Inflammatory macrophage treated with lipopolysaccharide for 1 hour (primary cell): ENCODE measurements at regions not wholly inside any gene's neighbourhood (a gene's known extent, or its start where the extent isn't known, plus 50 kb on each side); places are given as distances from the start of the nearest gene placed in this dataset.
"Not testable (repeated sequence)": the region's sequence is repeated elsewhere in the genome, so short reads cannot be mapped to it uniquely, and the experiment has no call there.

Source experiments
- DNase-seq, 2 donors: peaks; one replicate each; pipeline ENCODE4 v3.0.0-alpha.2; 2020 to 2022

DNA sequence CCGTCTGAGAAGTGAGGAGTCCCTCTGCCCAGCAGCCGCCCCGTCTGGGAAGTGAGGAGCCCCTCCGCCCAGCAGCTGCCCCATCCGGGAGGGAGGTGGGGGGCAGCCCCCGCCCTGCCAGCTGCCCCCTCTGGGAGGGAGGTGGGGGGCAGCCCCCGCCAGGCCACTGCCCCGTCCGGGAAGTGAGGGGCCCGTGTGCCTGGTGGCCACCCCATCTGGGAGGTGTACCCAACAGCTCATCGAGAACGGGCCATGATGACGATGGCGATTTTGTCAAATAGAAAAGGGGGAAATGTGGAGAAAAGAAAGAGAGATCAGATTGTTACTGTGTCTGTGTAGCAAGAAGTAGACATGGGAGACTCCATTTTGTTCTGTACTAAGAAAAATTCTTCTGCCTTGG lies 208.8 kb downstream of the KDM5D start:
- DNase-seq = not testable (repeated sequence)

DNA sequence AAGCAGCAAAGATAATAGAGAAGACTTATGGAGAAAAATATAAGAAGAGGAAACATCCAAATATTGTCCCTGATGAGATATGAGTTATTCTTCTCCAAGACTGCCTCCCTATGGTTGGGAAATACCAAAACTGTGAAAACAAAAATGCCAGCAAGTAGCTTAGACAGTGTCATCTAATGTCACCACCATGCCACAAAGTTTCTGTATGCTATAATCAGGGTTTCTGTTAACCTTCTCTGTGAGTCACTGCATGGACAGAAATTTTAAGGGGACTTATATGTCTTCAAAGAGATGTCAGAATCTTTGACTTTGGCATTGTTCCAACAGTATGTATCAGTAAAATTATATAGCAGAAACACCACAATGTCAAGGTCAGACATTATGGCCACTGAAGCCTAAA lies 222.6 kb downstream of the KDM5D start:
- DNase-seq = no peak

GRCh38 chrY:19503092-19503449 lies 241.5 kb downstream of the KDM5D start:
- no peak for DNase-seq

DNA sequence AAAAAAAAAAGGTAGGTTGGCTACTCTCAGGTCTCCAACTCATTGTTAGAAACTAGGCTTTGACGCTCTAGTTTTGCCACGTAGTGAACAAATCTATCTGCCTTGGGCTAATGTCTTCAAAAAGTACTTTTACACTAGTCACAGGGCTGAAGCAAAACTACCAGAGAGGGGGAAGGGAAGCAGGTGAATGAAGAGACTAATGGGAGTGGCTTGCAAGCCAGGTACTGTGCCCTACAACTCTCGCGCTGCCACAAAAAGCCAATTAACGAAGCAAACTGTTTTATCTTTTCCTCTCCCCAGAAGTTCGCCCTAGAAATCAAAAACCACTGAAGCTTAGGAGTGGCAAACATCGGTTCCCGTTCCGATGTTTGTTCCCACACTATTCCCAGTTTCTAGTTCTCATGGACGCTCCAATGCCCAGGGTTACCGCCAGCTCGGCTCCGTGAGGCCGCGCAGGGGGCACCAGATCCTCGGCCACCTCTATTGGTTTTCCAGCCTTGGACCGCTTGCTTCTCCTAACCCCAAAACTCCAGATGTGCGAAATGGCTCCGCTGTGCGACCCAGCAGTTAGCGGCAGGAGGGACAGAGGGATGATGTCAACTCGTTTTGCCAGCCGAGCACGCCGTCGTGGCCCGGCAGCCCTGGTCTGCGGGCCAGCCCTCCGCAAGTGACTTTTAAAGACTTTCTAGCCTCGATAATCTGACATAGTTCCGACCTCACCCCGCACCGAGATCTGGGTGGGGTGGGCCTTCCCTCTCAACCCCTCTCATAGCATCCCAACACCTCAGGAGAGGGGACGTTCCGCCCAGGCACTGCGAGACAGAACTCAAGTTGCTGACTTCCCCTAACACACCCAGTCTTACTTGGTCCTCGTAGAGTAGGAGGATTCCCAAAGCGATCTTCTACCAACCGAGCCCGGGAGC lies 242.1 kb downstream of the KDM5D start:
- DNase-seq = no peak

GRCh38 chrY:19498556-19498955 lies 246.0 kb downstream of the KDM5D start:
- no peak for DNase-seq

DNA sequence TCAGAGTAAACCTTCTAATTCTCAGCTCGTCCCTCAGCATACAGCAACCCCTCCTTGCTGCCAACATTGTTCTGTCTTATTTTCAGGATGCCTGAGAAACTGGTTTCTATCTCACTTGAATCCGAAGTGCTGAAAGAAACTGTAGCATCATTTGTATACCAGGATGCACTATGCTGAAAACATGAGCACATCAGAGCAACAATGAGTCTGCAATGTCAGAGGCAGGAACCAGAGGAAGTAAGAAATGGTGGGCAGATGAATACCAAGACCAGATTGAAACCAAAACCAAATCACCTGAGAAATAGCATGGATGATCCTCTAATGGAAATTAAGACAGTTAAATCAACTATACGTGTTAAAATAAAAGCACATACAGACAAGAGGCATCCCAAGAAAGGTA lies 257.0 kb downstream of the KDM5D start:
- DNase-seq = no peak

GRCh38 chrY:19484997-19485396 lies 259.5 kb downstream of the KDM5D start:
- DNase-seq = no peak

- no peak for DNase-seq
These were observed 265.4 kb downstream of the KDM5D start for GRCh38 chrY:19479141-19479540.

DNA sequence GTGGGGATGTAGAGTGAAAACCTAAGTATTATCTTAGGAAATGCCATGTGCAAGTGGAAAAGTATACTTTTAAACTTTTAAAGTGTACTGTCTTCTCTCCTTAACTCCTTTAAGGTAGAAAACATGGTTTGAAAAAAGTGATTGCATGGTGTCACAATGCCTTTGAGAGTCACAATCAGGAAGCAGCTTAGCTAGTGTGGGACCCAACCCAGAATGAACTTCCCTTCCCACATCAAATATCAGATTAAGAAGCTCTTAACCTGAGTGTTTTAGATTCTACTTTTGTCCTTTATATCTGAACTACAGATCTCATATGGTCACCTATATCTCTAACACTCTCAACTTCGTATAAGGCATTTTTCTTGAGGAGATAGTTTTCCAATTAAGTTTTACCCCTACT lies 266.6 kb downstream of the KDM5D start:
- no peak for DNase-seq

DNA sequence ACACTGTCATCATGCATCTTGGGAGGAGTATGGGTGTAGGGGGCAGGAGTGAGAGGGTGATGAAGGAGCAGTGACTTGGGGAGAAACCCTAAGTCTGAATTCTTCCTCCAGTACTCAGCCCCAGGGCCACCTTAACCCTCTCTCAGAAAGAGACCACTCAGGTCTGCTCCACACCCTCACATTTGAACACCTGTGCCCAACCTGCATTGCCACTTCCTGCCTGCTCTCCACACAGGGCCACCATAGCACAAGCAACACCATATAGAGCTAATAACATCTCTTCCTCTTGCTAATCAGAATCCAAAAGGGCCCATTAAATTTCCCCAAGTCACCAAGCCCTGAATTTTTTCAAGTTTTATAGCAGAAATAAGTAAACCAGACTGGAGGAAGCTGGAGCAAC lies 278.7 kb downstream of the KDM5D start:
- DNase-seq = no peak

DNA sequence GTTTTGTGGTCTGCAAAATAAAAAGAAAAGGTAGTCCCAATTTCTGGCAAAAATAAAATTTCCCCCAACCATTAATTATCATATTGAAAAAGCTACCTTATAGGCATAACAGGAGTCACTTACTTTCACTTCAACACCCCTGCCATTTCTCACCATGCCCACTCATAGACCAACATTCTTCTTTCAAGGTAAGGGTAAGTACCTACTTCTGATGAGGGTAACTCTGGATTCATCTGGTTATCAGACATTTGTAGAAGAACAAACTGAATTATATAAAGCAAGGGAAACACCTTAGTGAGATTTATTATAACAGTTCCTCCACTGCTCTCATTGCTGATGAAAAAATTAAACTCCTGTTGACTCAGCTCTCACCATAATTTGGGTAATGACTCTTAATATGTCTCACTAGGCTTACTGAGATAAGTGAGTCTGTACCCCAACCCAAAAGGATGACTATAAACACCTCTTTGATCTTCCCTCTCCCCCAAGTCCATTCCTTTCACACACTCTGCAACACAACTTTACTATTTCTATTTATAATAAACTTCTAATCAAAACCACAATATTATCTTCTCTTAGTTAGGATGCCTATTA lies 287.6 kb downstream of the KDM5D start:
- no peak for DNase-seq

GRCh38 chrY:19433059-19433458 lies 311.5 kb downstream of the KDM5D start:
- DNase-seq = peak; percentile 40 to 55

DNA sequence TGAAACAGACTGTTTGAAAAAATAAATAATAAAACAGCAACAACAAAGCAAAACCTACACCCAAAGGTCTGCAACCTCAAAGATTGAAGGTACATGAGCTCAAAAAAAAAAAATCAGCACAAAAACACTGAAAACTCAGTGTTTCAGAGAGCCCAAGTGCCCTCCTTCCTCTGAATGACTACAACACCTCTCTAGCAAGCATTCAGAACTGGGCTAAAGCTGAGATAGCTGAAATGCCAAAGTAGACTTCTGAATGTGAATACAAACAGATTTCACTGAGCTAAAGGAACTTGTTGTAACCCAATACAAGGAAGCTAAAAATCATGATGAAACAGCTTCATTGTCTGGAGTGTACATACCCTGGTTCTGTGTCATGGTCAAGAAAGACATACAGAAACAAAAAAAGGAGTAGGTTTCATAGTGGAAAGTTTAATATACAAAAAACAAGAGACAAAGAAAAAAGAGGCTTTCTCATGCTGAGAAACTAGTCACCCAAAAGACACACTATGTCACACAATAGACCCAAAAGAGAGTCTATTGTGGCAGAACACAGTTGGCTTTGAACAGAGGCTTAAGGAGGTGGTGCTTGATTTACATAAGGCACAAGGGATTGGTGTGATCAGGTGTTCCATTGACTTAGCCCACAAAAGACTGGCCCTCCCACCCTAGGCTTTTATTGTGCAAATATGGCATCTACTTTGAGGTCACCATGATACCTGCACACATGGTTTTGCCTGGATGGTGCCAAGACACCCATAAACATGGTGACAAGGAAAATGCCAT lies 316.6 kb downstream of the KDM5D start:
- no peak for DNase-seq

DNA sequence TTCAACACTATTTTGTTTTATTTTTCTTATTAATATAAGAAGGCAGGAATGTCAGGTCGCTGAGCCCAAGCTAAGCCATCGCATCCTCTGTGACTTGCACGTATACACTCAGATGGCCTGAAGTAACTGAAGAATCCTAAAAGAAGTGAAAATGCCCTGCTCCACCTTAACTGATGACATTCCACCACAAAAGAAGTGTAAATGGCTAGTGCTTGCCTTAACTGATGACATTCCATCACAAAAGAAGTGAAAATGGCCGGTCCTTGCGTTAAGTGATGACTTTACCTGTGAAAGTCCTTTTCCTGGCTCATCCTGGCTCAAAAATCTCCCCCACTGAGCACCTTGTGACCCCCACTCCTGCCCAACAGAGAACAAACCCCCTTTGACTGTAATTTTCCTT lies 317.3 kb downstream of the KDM5D start:
- DNase-seq = not testable (repeated sequence)

GRCh38 chrY:19410980-19411766 lies 333.4 kb downstream of the KDM5D start:
- no peak for DNase-seq

DNA sequence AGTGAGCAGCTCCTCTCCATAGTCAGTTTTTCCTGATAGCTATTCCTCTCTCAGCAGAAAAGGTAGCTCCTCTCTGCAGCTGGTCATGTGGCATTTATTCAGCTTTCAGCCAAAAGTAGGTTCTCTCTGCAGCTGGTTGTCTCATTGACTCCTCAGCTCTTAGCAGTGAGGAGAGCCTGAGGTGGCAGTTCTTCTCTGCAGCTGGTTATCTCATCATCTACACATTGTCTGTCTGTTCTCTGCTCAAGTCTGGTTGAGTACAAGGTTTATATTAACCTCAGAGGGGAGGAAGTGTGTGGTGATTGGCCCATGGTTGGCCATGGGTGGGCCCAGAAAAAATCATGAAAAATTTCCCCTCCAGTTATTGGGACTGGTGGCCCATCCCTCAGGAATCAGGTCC lies 338.3 kb downstream of the KDM5D start:
- no peak for DNase-seq

- no peak for DNase-seq
These were observed 338.9 kb downstream of the KDM5D start for GRCh38 chrY:19405598-19405997.

- DNase-seq = no peak
These were observed 351.6 kb downstream of the KDM5D start for GRCh38 chrY:19392876-19393275.

DNA sequence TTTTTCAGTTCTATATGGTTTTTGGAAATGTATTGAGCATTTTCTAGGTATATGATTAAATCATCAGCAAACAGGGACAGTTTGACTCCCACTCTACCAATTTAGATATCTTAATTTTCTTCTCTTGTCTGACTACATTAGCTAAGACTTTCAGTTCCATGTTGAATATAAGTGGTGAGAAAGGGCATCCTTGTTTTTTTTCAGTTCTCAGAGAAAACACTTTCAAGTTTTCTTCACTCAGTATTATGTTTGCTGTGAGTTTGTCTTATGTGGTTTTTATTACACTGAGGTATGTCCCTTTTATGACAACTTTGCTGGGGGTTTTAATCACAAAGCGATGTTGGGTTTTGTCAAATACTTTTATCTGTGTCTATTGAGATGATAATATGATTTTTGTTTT lies 352.6 kb downstream of the KDM5D start:
- no peak for DNase-seq

DNA sequence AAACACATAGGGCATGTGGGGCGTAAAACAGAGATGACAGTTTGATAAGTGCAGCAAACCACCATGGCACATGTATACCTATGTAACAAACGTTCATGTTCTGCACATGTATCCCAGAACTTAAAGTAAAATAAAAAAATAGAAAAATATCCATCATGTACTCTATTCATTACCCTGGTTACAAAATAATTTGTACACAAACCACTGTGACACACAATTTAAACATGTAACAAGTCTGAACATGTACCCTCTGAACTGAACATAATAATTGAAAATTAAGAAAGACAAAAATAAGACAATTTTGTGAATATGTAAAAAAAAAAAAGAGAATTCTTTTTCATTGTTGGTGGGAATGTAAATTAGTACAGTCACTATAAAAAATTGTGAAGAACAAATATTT lies 379.2 kb downstream of the KDM5D start:
- DNase-seq = no peak

DNA sequence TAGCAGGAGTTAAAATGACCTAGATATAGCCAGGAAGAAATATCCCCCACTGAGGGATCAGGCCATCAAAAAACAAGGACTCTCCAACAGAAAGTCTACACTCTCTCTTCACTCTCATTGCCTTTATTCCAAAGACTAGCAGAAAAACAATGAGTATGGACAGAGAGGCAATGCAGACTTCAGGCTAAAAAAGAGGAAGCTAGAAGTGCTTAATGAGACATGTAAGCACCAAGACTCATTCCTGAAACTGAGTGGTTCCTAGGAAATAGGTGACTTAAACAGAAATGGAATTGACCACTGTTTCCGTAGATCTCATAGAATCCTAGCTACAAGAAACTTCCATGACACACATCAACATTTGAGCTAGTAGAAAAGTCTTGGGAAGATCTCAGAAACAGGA lies 387.3 kb downstream of the KDM5D start:
- DNase-seq = no peak

DNA sequence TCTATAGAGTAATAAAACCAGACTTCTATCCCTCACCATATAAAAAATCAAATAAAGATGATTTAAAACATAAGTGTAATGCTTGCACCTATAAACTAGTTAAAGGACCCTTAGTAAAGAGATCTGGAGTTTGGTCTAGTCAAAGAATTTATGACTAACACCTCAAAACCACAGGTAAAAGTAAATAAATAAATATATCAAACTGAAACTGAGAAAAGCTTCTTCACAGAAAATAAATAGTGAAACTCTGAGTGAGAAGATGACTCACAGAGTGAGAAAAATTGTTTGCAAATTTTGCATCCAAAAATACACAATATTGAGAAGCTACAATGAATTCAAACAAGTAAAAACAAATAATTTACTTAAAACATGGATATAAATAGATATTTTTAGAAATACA lies 387.8 kb downstream of the KDM5D start:
- DNase-seq = no peak

DNA sequence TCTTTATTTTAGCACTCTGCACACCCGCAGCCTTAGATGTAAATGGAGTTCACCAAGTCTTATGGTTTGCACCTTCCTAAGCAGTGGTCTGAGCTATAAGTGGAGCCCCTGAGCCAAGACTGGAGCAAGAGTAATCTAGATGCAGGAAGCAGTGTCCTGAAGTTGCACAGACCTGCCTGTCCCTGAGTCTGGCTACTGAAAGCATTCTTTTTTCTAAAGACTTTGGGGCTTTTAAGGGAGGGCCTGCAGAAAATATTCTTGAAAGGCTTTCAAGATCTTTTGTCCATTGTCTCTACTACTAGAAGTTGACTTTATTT lies 389.7 kb downstream of the KDM5D start:
- DNase-seq = no peak
